B cell (primary cell): ENCODE measurements at regions not wholly inside any gene's neighbourhood (a gene's known extent, or its start where the extent isn't known, plus 50 kb on each side); places are given as distances from the start of the nearest gene placed in this dataset.

Source experiments
- ATAC-seq: fragments of 200-7000 bp; cut with Tn5 transposase; one replicate; pipeline ENCODE4 v1.10.0; 2021; ENCODE audit warnings: low read depth, mild to moderate bottlenecking, moderate number of reproducible peaks, moderate library complexity
- CTCF ChIA-PET: fragments of 350-600 bp; sonication (Branson Sonifier 250); formaldehyde crosslinking; loops from one replicate; lab custom pipeline; 2021; ENCODE audit warnings: antibody characterized with exemption, inconsistent platforms; lab: Charles Lee
- POLR2A ChIA-PET: fragments of 350-600 bp; sonication (Branson Sonifier 250); formaldehyde crosslinking; loops from one replicate; lab custom pipeline; 2021; ENCODE audit warnings: antibody characterized with exemption; lab: Charles Lee
- DNase-seq: peaks from one replicate; pipeline ENCODE4 v3.0.0; 2013
- H2AFZ ChIP-seq: 2 replicates; pipeline ENCODE4 v1.6.1; 2012; ENCODE audit warnings: mild to moderate bottlenecking, low read depth, low read length; ENCODE audit not compliant: insufficient read depth, poor library complexity, severe bottlenecking
- H3K27ac ChIP-seq, 2 donors: 1 replicate in 1 of 2; 2 replicates in 1 of 2; pipeline ENCODE4 v1.5.1; 2012 to 2013; ENCODE audit warnings: low read length in 2 of 2, mild to moderate bottlenecking in 2 of 2, moderate library complexity in 1 of 2
- H3K27me3 ChIP-seq, 4 experiments: fragments of 200-600 bp in 1 of 4; sonication (generic) in 1 of 4; replicated peaks in 1 of 4; 1 replicate in 2 of 4; 2 replicates in 2 of 4; pipeline versions ENCODE4 v1.6.1 to v1.7.0; 2013 to 2016; ENCODE audit warnings: low read length in 3 of 4, mild to moderate bottlenecking in 2 of 4, mixed read lengths in 1 of 4, moderate library complexity in 1 of 4; ENCODE audit not compliant: insufficient read depth in 4 of 4, control insufficient read depth in 3 of 4; ENCODE audit errors: control extremely low read depth in 1 of 4
- H3K36me3 ChIP-seq, 2 experiments: replicated peaks in 1 of 2; 1 replicate in 1 of 2; 2 replicates in 1 of 2; pipeline versions ENCODE4 v1.6.1 to v1.7.1; 2013; ENCODE audit warnings: low read length in 1 of 2; ENCODE audit not compliant: insufficient read depth in 2 of 2, control insufficient read depth in 1 of 2; ENCODE audit errors: control extremely low read depth in 1 of 2, extremely low read depth in 1 of 2
- H3K4me1 ChIP-seq, 2 donors: fragments of 200-600 bp in 1 of 2; sonication (generic) in 1 of 2; 1 replicate in 1 of 2; 2 replicates in 1 of 2; pipeline versions ENCODE4 v1.5.1 to v1.6.1; 2013 to 2017; ENCODE audit warnings: low read length in 2 of 2; ENCODE audit not compliant: control insufficient read depth in 2 of 2, insufficient read depth in 2 of 2
- H3K4me2 ChIP-seq: replicated peaks from 2 replicates; pipeline ENCODE3; 2012; ENCODE audit warnings: mild to moderate bottlenecking, low read depth, low read length; ENCODE audit not compliant: poor library complexity, severe bottlenecking
- H3K4me3 ChIP-seq, 5 experiments: fragments of 200-600 bp in 1 of 5; sonication (generic) in 1 of 5; 1 replicate in 3 of 5; 2 replicates in 2 of 5; pipeline versions ENCODE4 v1.5.1 to v1.7.0; 2011 to 2016; ENCODE audit warnings: low read length in 4 of 5, mild to moderate bottlenecking in 4 of 5, low read depth in 2 of 5, control low read depth in 1 of 5, moderate library complexity in 1 of 5; ENCODE audit not compliant: insufficient read depth in 1 of 5; ENCODE audit errors: control extremely low read depth in 1 of 5, extremely low read depth in 1 of 5
- H3K79me2 ChIP-seq: fragments of 200-600 bp; sonication (generic); one replicate; pipeline ENCODE4 v1.6.0; 2016; ENCODE audit warnings: low read length; ENCODE audit not compliant: control insufficient read depth, insufficient read depth
- H3K9ac ChIP-seq: fragments of 200-600 bp; sonication (generic); 2 replicates; pipeline ENCODE4 v1.6.1; 2017; ENCODE audit warnings: mild to moderate bottlenecking, low read length, moderate library complexity
- H3K9me3 ChIP-seq, 3 donors: one replicate each; pipeline versions ENCODE4 v1.6.1 to v1.7.1; 2013; ENCODE audit warnings: low read length in 2 of 3; ENCODE audit not compliant: control insufficient read depth in 2 of 3, insufficient read depth in 1 of 3; ENCODE audit errors: control extremely low read depth in 1 of 3
- H4K20me1 ChIP-seq: 2 replicates; pipeline ENCODE4 v1.6.0; 2012; ENCODE audit warnings: mild to moderate bottlenecking, low read length; ENCODE audit not compliant: insufficient read depth, control insufficient read depth, poor library complexity, severe bottlenecking
- H3K27ac Mint-ChIP-seq: one replicate; pipeline ENCODE4 v1.8.0; 2021; ENCODE audit warnings: mixed read lengths
- H3K27me3 Mint-ChIP-seq: one replicate; pipeline ENCODE4 v1.8.0; 2021; ENCODE audit warnings: mixed read lengths
- H3K4me1 Mint-ChIP-seq: one replicate; pipeline ENCODE4 v1.8.0; 2021; ENCODE audit warnings: mixed read lengths
- H3K4me3 Mint-ChIP-seq: one replicate; pipeline ENCODE4 v1.8.0; 2021; ENCODE audit warnings: mixed read lengths
- H3K9me3 Mint-ChIP-seq: one replicate; pipeline ENCODE4 v1.8.0; 2022; ENCODE audit warnings: mixed read lengths; ENCODE audit not compliant: insufficient read depth
- CTCF ChIP-seq: fragments of 200-600 bp; IDR thresholded peaks from one replicate; pipeline ENCODE4 v1.8.0; 2022; ENCODE audit warnings: antibody characterized with exemption, mild to moderate bottlenecking
- EZH2 ChIP-seq: IDR thresholded peaks from 2 replicates; pipeline ENCODE4 v1.6.1; 2012; ENCODE audit warnings: borderline replicate concordance, low read depth, mild to moderate bottlenecking, moderate library complexity, low read length; ENCODE audit not compliant: insufficient read depth, poor library complexity, severe bottlenecking
- WGBS: methylation state at CpG from one replicate; pipeline ENCODE4 v1.1.5; 2013; ENCODE audit warnings: missing lambda C conversion rate; ENCODE audit not compliant: insufficient coverage; 5-methylcytosine and 5-hydroxymethylcytosine counted together
- intact Hi-C: fragments of 100-400 bp; cut with micrococcal nuclease; formaldehyde crosslinking; loops from one replicate; pipeline ENCODE4 v1.10.0; 2022

GRCh38 chr11:103581760-103582159 is 454.7 kb upstream of the DDI1 start:
- H3K4me3 ChIP-seq: no peak overlapping the region
- intact Hi-C loops: no loop called here
- POLR2A ChIA-PET: no interaction called here
- CTCF ChIA-PET: no interaction called here
- no peak for DNase-seq
- no peaks in the 10 kb centered on the region for H3K4me1 ChIP-seq
- TF ChIP-seq EZH2 (no peak), CTCF (no peak)
- no peaks in the 10 kb centered on the region for H3K9me3 Mint-ChIP-seq
- H3K79me2 ChIP-seq: no peaks in the 10 kb centered on the region
- H3K4me2 ChIP-seq: no peak overlapping the region
- no peak overlapping the region for H3K27ac Mint-ChIP-seq
- 93% methylated on average over 2 of the region's 2 CpGs for WGBS
- no peak for ATAC-seq
- H3K27me3 ChIP-seq: no peaks in the 10 kb centered on the region
- no peak overlapping the region for H2AFZ ChIP-seq
- no peak overlapping the region for H3K4me3 Mint-ChIP-seq
- no peaks in the 10 kb centered on the region for H4K20me1 ChIP-seq
- H3K27me3 Mint-ChIP-seq: no peaks in the 10 kb centered on the region
- H3K9me3 ChIP-seq: no peaks in the 10 kb centered on the region
- H3K27ac ChIP-seq: no peak overlapping the region
- H3K36me3 ChIP-seq: no peaks in the 10 kb centered on the region
- no peak overlapping the region for H3K9ac ChIP-seq
- no peaks in the 10 kb centered on the region for H3K4me1 Mint-ChIP-seq

DNA sequence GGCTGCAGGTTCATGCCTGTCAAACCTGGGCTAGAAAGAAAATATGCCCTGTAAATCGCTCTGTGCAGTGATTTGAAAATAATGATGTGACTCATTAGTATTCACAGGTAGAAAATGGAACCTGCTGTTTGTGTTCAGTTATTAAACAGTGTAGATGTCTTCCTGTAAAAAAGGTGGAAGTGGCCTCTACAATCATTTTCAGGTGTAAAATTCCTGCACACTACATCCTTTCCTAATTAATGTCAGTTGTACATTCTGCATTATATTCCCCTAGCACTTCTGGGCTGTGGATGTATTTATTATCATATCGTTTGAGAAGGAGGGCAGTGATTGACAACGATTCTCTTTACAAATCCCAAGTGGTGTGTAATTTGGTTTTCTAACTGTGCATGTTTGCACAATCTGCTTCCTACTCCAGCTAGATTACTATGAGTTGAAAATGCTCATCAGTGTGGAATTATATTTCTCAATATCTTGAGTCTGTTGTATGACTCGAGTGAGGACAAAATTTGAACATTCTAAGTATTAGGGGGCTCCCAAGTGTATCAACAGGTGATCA is 454.0 kb upstream of the DDI1 start:
- Mint-ChIP-seq H3K27ac (no peak overlapping the region), H3K9me3 (no peaks in the 10 kb centered on the region), H3K4me1 (no peaks in the 10 kb centered on the region), H3K4me3 (no peak overlapping the region), H3K27me3 (no peaks in the 10 kb centered on the region)
- no peak overlapping the region for H2AFZ ChIP-seq
- H3K9me3 ChIP-seq: no peaks in the 10 kb centered on the region
- no peak for DNase-seq
- H4K20me1 ChIP-seq: no peaks in the 10 kb centered on the region
- intact Hi-C loops: no loop called here
- no peaks in the 10 kb centered on the region for H3K36me3 ChIP-seq
- no peak overlapping the region for H3K27ac ChIP-seq
- no peak for ATAC-seq
- no peak overlapping the region for H3K4me2 ChIP-seq
- H3K79me2 ChIP-seq: no peaks in the 10 kb centered on the region
- ChIA-PET CTCF (no interaction called here), POLR2A (no interaction called here)
- H3K4me3 ChIP-seq: no peak overlapping the region
- H3K27me3 ChIP-seq: no peaks in the 10 kb centered on the region
- no peak overlapping the region for H3K9ac ChIP-seq
- H3K4me1 ChIP-seq: no peaks in the 10 kb centered on the region
- TF ChIP-seq EZH2 (no peak), CTCF (no peak)
- WGBS: 0% methylated on average over 1 of the region's 4 CpGs
